SJSA1 (cell line): ENCODE measurements at regions not wholly inside any gene's neighbourhood (a gene's known extent, or its start where the extent isn't known, plus 50 kb on each side); places are given as distances from the start of the nearest gene placed in this dataset.

Source experiments
- DNase-seq, 2 experiments: peaks; one replicate each; pipeline ENCODE4 v3.0.0-alpha.2; 2015 to 2020; ENCODE audit warnings: low spot score in 2 of 2, low read depth in 1 of 2
- H3K27ac ChIP-seq: fragments of 250-450 bp; sonication (Bioruptor Pico); 2 replicates; pipeline ENCODE4 v1.5.1; 2020; ENCODE audit warnings: mild to moderate bottlenecking, moderate library complexity
- H3K27me3 ChIP-seq: fragments of 250-450 bp; sonication (Bioruptor Pico); replicated peaks from 2 replicates; pipeline ENCODE4 v1.5.1; 2020; ENCODE audit warnings: mild to moderate bottlenecking, moderate library complexity
- H3K36me3 ChIP-seq: fragments of 250-450 bp; sonication (Bioruptor Pico); 2 replicates; pipeline ENCODE4 v1.5.1; 2020; ENCODE audit warnings: mild to moderate bottlenecking
- H3K4me1 ChIP-seq: fragments of 250-450 bp; sonication (Bioruptor Pico); replicated peaks from 2 replicates; pipeline ENCODE4 v1.6.1; 2021; ENCODE audit warnings: mild to moderate bottlenecking
- H3K4me3 ChIP-seq: fragments of 250-450 bp; sonication (Bioruptor Pico); 2 replicates; pipeline ENCODE4 v1.5.1; 2020; ENCODE audit warnings: mild to moderate bottlenecking
- H3K9me3 ChIP-seq: fragments of 250-450 bp; sonication (Bioruptor Pico); replicated peaks from 2 replicates; pipeline ENCODE4 v1.5.1; 2020; ENCODE audit warnings: mild to moderate bottlenecking

DNA sequence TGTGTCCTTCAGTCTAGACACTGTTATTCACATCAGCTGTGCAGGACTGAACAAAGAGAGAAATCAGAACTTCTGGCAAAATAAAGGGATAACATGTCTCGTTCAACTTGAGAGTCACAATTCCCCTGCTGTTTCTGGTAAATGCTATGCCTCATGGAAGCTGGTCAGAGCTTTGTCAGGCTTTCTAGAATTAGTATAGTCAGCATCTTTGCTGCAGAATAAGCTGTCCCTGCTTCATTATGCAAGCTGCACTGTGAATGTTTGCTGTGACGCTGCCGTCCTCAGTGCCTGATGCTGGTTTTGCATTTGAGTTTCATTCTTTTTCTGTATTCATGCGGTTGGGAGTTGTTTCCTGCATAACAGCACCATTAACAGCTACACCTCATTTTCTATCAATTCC, 96.4 kb upstream of the KCNJ6 start:
- Histone ChIP-seq H3K27ac (no peak overlapping the region), H3K36me3 (no peaks in the 10 kb centered on the region), H3K27me3 (peaks cover 41% of the 10 kb centered on the region), H3K4me1 (no peaks in the 10 kb centered on the region), H3K9me3 (no peaks in the 10 kb centered on the region; the same call in 1 of the 2 replicates), H3K4me3 (no peak overlapping the region)
- DNase-seq, result no peak

DNA sequence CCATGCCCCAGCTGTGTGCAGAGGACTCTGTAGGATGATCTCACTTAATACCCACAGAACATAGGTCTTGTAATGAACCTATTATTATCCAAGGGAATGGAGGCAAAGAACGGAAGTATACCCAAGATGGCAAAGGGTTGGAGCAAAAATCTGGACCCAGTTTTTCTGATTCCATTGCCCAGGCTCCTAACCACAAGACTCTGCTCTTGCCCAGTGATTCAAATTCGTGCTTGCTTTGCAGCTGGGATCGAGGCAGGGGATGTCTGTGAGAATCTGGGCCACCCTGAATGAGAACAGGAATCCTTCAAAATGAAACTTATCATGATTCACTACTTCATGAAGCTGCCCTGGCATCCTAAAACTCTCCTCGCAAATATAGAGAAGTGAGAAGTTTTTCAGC, 97.5 kb upstream of the KCNJ6 start:
- peaks cover 34% of the 10 kb centered on the region for H3K27me3 ChIP-seq
- no peaks in the 10 kb centered on the region for H3K36me3 ChIP-seq
- no peaks in the 10 kb centered on the region for H3K9me3 ChIP-seq
- no peak overlapping the region for H3K4me3 ChIP-seq
- no peak for DNase-seq
- no peak overlapping the region for H3K27ac ChIP-seq
- H3K4me1 ChIP-seq, result no peaks in the 10 kb centered on the region

DNA sequence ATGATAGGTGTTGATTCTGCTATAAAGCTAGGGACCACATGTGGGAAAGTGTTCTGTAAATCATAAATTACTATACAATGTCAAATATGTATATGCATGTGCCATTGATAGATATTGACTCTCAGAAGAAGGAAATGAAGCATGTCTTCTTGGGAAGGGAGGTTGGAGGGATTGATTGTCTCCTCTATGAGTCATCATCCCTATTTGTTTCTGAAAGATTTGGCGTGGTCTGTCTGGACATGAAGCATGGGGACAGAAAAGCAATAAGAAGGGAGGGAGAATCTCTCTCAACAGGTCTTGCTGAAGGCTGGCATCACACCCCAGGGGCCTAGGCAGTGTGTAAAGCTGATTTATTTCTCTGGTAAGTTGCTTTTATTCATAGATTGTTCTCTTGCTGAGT, 98.0 kb upstream of the KCNJ6 start:
- H3K4me3 ChIP-seq, result no peak overlapping the region
- H3K27ac ChIP-seq, result no peak overlapping the region
- no peak for DNase-seq
- no peaks in the 10 kb centered on the region for H3K4me1 ChIP-seq
- no peaks in the 10 kb centered on the region for H3K36me3 ChIP-seq
- H3K9me3 ChIP-seq, result no peaks in the 10 kb centered on the region
- H3K27me3 ChIP-seq, result peaks cover 29% of the 10 kb centered on the region

DNA sequence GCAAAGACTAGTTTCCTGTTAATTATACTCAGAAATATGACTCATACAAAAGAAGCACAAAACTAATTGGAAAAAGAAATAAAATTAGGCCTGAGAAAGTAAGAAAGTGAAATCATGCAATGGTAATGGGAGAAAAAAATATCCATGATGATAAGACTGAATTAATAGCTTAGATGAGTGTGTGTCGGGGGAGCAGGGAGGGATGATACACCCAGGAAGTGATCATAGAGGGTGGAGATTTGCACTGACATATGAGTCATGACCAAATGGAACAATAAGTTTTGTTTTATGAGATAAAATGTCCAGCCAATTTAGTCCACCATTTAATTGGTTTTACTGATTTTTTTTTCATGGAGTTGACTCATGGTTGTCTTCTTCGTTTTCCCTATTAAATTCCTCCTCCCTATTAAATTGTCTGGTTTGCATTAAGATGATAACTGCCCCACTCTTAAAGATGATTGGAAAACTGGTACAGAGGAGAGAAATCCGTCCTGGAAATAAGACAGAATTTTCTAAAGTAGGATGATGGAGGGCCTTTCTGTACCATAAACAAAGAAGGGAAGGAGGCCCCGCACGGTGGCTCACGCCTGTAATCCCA, 111.7 kb upstream of the KCNJ6 start:
- DNase-seq, result peak in 1 of 2 experiments; percentile 7
- H3K36me3 ChIP-seq, result no peaks in the 10 kb centered on the region
- no peaks in the 10 kb centered on the region for H3K9me3 ChIP-seq
- peaks cover 7% of the 10 kb centered on the region; the same call in 1 of the 2 replicates for H3K4me1 ChIP-seq
- peaks cover 15% of the 10 kb centered on the region for H3K27me3 ChIP-seq
- H3K27ac ChIP-seq, result no peak overlapping the region
- no peak overlapping the region for H3K4me3 ChIP-seq

DNA sequence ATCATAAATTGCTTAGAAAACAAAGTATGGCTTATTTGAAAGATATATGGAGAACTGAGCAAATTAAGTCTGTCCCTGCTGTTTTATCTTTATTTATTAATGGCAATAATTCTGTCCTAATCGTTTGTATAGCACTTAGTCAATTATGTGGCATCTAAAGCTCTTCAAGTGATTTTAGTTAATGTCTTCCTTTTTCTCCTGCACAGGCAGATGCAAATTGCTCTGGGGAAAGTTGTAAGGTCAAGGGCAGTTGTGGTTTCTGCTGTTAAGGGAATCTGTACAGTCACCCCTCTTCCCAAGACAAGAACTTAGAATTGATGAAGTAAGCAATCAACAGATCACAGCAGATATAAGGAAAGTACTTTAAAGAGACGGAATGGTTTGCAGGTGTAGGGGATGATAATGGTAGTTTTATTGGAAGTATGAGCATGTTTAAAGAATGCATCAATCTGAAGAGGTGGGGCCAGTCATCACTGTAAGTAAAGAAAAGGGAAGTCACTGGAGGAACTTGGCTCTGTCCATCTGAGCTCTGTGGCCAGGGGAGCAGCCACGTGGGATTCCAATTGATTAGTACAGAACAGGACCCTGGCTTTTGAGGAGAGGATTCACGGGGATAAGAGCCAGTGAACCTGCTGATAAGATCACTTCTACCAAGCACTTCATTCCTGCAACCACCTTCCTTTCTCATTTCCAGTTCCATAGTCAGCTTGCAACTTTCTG, 116.0 kb upstream of the KCNJ6 start:
- H3K4me3 ChIP-seq, result no peak overlapping the region
- no peak for DNase-seq
- peaks cover 11% of the 10 kb centered on the region for H3K4me1 ChIP-seq
- peaks cover 15% of the 10 kb centered on the region for H3K27me3 ChIP-seq
- no peaks in the 10 kb centered on the region for H3K36me3 ChIP-seq
- H3K27ac ChIP-seq, result no peak overlapping the region
- H3K9me3 ChIP-seq, result no peaks in the 10 kb centered on the region

DNA sequence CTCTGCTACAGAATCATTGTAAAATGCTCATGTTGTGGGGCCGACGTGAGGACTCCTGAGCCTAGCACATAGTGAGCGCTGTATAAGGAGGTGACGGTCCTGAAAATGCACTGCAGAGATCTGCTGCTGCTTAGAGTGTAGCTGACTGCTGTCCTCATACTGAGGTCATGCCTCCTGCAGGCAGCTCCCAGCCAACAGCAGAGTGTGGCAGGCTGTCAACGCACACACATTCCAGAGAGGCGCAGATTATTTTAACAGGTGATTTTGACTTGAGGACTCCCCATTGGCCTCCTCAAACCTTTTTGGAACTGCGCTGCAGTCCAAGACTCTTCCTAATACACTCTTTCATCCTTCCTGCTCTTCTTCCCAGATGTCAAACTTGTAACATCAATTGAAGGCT, 119.8 kb upstream of the KCNJ6 start:
- DNase-seq, result no peak
- Histone ChIP-seq H3K4me1 (peaks cover 12% of the 10 kb centered on the region), H3K36me3 (no peaks in the 10 kb centered on the region), H3K9me3 (no peaks in the 10 kb centered on the region), H3K4me3 (no peak overlapping the region), H3K27me3 (peaks cover 15% of the 10 kb centered on the region), H3K27ac (no peak overlapping the region)

DNA sequence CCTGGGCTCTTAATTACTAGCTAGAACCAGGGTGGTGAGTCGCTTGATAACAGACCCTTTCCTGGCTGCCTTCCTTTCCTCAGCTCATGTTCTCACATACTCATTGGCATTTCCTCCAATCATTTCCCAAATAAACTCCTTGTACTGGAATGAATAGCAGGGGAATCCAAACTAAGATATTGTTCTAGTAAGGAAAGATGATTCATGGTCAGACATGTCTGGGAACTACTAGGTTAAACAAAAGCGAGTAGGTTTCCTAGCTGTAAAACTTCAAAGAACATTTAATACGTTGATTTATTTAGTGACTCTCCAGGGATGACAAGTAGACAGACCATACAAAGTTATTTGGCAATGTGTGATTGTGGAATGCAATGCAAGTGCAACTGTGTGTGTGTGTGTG, 121.2 kb upstream of the KCNJ6 start:
- Histone ChIP-seq H3K27ac (no peak overlapping the region), H3K4me1 (peaks cover 12% of the 10 kb centered on the region), H3K27me3 (peaks cover 7% of the 10 kb centered on the region), H3K4me3 (no peak overlapping the region), H3K9me3 (no peaks in the 10 kb centered on the region), H3K36me3 (no peaks in the 10 kb centered on the region)
- peak in 1 of 2 experiments; percentile 29 for DNase-seq

DNA sequence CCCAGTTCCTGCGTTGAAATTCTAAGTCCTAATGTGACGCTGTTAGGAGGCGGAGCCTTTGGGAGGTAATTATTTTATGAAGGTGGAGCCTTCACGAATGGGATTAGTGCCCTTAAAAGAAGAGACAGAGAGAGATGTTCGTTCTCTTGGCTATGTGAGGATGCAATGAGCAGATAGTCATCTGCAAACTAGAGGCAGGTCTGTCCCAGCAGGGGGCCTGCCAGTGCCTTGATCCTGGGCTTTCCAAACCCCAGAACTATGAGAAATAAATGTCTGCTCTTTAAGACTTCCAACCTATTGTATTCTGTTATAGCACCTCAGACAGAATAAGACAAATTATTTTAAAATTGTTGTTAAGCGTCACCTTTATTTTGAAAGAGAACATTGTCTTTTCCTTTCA, 123.1 kb upstream of the KCNJ6 start:
- Histone ChIP-seq H3K4me3 (no peak overlapping the region), H3K27ac (no peak overlapping the region), H3K4me1 (peaks cover 12% of the 10 kb centered on the region), H3K9me3 (no peaks in the 10 kb centered on the region), H3K36me3 (no peaks in the 10 kb centered on the region), H3K27me3 (no peaks in the 10 kb centered on the region)
- no peak for DNase-seq

DNA sequence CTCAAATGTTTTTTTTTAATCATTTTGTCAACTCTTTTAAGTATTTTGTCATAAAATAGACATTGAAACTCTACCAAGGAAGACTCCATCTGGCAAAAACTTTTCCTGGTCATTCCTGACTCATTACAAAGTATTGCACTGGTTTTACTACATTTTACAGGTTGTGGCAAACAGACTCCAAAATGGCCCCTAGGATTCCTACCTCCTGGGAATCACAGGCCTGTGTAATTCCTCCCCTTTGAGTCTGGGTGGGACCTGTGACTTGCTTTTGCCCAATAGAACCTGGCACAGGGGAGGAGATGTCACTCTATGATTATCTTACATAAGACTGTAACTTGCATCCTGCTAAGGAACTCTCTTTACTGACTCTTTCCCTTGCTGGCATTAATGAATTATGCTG, 123.6 kb upstream of the KCNJ6 start:
- Histone ChIP-seq H3K27me3 (no peaks in the 10 kb centered on the region), H3K27ac (no peak overlapping the region), H3K9me3 (no peaks in the 10 kb centered on the region), H3K36me3 (no peaks in the 10 kb centered on the region), H3K4me1 (peaks cover 12% of the 10 kb centered on the region), H3K4me3 (no peak overlapping the region)
- no peak for DNase-seq

DNA sequence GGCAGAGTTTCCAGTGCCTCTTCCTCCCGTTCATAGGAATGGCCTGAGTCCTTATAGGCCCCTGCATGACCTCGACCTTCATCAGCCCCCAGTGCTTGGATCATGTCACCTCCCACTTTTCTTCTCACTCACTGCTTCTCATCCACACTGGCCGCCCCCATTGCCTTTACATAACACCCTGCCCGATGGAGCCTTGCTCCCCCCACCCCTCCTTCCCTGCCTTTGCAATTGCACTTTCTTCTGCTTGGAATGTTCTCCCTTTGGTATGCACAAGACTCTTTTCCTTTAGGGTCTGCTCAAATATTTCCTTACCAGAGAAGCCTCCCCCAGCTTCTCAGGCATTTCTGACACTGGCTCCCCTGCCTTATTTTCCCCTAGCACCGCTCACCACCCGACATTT, 125.2 kb upstream of the KCNJ6 start:
- H3K4me1 ChIP-seq, result peaks cover 12% of the 10 kb centered on the region
- H3K27ac ChIP-seq, result no peak overlapping the region
- DNase-seq, result no peak
- no peaks in the 10 kb centered on the region for H3K36me3 ChIP-seq
- H3K27me3 ChIP-seq, result peaks cover 2% of the 10 kb centered on the region; the same call in 1 of the 2 replicates
- H3K9me3 ChIP-seq, result no peaks in the 10 kb centered on the region
- no peak overlapping the region for H3K4me3 ChIP-seq

DNA sequence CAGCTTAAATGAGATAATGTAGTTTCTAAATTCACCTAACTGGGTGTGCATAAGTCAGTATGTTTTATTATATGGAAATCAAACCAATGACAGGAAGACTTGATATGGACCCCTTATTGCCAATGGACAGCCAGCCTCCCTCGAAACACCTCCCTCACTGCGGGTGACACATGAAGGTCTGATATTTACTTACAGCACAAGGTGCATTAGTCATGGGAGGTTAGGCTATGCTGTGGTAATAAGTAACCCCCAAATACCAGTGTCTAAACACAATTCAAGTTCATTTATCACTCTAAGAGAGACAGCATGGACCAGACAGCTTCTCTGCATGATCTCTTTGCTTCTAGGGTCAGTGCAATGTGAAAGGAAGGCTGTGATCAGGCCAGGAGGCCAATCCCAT, 126.0 kb upstream of the KCNJ6 start:
- H3K27ac ChIP-seq, result no peak overlapping the region
- H3K4me1 ChIP-seq, result peaks cover 7% of the 10 kb centered on the region
- DNase-seq, result no peak
- H3K4me3 ChIP-seq, result no peak overlapping the region
- peaks cover 6% of the 10 kb centered on the region; the same call in 1 of the 2 replicates for H3K27me3 ChIP-seq
- H3K9me3 ChIP-seq, result no peaks in the 10 kb centered on the region
- no peaks in the 10 kb centered on the region for H3K36me3 ChIP-seq

DNA sequence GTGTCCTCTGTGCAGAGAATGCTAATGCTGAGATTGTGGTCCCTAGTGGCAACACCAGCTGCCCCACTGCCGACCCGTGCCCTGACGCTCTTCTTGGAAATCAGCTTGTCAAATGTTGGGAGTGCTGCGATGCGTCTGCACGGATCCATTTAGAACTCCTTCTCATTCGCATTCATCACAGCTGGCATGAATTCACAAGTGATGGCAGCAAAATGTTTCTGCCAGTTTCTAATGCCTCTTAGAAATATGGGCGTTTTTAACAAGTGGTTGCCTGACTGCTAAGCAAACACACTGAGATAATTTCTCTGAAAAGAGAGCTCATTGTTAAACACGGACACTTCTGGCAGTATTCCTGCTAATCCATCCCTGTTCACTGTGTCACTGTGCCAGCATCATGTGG, 131.9 kb upstream of the KCNJ6 start:
- no peaks in the 10 kb centered on the region for H3K36me3 ChIP-seq
- H3K27ac ChIP-seq, result no peak overlapping the region
- H3K27me3 ChIP-seq, result peaks cover 31% of the 10 kb centered on the region
- H3K4me1 ChIP-seq, result no peaks in the 10 kb centered on the region
- H3K9me3 ChIP-seq, result no peaks in the 10 kb centered on the region
- DNase-seq, result no peak
- H3K4me3 ChIP-seq, result no peak overlapping the region

DNA sequence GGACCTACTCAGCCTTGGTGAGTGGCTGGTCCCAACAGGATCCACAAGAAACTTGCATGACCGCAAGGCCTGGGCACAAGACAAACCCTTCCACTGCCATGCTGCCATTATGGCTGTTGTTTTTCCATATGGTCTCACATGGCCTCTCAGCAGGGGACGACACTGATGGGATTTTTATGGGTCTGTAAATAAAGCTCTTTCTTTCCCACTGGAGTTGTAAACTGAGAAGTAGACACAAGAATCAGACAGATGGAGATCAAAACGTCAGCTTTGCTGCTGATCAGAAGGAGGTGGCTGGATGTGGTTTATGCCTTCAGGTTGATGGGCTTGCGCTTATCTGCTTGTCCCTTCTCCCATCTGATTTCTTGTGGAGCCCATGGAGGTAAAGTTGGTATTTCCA, 138.1 kb upstream of the KCNJ6 start:
- no peaks in the 10 kb centered on the region for H3K36me3 ChIP-seq
- H3K9me3 ChIP-seq, result no peaks in the 10 kb centered on the region
- DNase-seq, result no peak
- no peaks in the 10 kb centered on the region for H3K4me1 ChIP-seq
- H3K27me3 ChIP-seq, result peaks cover 13% of the 10 kb centered on the region; the same call in 1 of the 2 replicates
- H3K27ac ChIP-seq, result no peak overlapping the region
- H3K4me3 ChIP-seq, result no peak overlapping the region

DNA sequence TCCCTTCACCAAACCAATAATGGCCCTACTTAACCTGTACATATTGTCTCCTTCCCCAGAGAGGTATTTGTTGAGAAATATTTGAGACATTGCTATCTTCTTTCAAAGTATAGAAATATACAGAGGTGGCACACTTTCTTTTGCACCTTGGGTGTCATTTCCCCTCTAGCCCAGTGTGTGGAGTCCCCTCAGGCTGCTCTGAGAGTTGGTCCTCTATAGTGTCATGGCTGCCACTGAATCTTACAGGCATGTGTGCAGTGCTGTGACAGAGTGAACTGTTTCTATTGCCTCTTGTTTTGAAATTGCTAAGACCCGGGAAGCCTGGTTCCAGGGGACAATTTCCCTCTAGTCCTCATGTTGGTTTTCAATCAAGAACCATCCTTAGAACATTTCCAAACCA, 140.2 kb upstream of the KCNJ6 start:
- H3K4me1 ChIP-seq, result no peaks in the 10 kb centered on the region
- no peaks in the 10 kb centered on the region for H3K36me3 ChIP-seq
- no peak for DNase-seq
- H3K9me3 ChIP-seq, result no peaks in the 10 kb centered on the region
- no peak overlapping the region for H3K4me3 ChIP-seq
- H3K27me3 ChIP-seq, result peaks cover 3% of the 10 kb centered on the region; the same call in 1 of the 2 replicates
- H3K27ac ChIP-seq, result no peak overlapping the region
